ENCODE measurements at regions not wholly inside any gene's neighbourhood (a gene's known extent, or its start where the extent isn't known, plus 50 kb on each side); places are given as distances from the start of the nearest gene placed in this dataset.

DNA sequence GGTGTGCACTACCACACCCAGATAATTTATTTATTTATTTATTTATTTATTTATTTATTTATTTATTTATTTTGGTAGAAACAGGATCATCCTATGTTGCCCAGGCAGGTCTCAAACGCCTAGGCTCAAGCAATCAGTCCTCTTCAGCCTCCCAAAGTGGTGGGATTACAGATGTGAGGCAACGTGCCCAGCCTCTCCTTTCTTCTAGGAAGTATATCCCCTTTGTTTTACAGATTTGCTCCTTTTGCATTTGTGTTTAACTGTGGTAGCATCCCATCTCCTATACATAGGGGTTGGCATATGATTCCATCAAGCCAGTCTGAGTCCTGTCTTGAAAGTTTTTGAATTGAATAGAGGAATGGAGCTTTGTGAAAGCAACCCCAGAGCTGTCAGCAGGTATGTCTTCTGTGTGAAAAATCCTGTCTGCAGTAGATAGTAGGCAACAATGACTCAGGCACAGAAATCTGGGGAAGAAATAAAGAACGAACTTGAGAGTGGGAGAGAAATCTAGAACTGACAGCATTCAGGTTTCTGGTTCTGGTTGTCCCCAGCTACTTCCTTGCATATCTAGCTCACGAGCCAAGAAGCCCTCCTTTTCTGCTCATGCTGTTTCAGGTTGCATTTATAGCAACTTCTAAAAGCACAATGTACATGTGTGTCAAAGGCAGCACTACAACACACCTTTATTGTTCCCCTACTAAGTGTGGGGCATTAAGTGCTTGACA, 113.7 kb upstream of the LSM6 start:
- Histone ChIP-seq H3K4me3 (no peak overlapping the region), H3K27ac (no peak overlapping the region), H3K9me3 (no peaks in the 10 kb centered on the region), H3K36me3 (no peaks in the 10 kb centered on the region), H3K27me3 (no peaks in the 10 kb centered on the region), H3K4me1 (no peaks in the 10 kb centered on the region)
- TF ChIP-seq, protein P1, sequence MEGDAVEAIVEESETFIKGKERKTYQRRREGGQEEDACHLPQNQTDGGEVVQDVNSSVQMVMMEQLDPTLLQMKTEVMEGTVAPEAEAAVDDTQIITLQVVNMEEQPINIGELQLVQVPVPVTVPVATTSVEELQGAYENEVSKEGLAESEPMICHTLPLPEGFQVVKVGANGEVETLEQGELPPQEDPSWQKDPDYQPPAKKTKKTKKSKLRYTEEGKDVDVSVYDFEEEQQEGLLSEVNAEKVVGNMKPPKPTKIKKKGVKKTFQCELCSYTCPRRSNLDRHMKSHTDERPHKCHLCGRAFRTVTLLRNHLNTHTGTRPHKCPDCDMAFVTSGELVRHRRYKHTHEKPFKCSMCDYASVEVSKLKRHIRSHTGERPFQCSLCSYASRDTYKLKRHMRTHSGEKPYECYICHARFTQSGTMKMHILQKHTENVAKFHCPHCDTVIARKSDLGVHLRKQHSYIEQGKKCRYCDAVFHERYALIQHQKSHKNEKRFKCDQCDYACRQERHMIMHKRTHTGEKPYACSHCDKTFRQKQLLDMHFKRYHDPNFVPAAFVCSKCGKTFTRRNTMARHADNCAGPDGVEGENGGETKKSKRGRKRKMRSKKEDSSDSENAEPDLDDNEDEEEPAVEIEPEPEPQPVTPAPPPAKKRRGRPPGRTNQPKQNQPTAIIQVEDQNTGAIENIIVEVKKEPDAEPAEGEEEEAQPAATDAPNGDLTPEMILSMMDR (IDR thresholded peaks at IDR 0.05): no peak
- intact Hi-C loops (cut with DNase I; ENCODE audit: low total_unique reads): no loop called here
- no peak for DNase-seq

DNA sequence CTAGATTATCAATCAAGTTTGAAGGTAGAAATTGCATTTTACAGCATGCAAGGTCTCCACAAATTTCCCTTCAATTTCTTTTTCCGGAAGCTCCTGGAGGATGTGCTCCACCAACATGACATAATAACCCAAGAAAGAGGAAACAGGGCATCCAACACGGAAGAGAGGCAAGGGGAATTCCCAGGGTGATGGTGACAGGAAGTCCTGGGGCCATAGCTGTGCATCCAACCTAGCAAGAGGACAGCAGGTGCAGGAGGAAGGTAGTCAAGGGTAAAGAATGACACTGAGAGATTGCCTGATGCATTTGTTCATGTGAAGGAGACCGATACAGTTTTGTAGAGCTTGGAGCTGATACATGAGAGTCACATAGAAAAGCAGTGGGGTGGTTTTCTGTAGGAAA, 115.7 kb upstream of the LSM6 start:
- intact Hi-C loops (cut with DNase I; ENCODE audit: low total_unique reads): no loop called here
- Histone ChIP-seq H3K36me3 (no peaks in the 10 kb centered on the region), H3K27ac (no peak overlapping the region), H3K4me3 (no peak overlapping the region), H3K9me3 (no peaks in the 10 kb centered on the region), H3K4me1 (no peaks in the 10 kb centered on the region), H3K27me3 (no peaks in the 10 kb centered on the region)
- TF ChIP-seq, protein P1 (IDR thresholded peaks at IDR 0.05): no peak
- no peak for DNase-seq

DNA sequence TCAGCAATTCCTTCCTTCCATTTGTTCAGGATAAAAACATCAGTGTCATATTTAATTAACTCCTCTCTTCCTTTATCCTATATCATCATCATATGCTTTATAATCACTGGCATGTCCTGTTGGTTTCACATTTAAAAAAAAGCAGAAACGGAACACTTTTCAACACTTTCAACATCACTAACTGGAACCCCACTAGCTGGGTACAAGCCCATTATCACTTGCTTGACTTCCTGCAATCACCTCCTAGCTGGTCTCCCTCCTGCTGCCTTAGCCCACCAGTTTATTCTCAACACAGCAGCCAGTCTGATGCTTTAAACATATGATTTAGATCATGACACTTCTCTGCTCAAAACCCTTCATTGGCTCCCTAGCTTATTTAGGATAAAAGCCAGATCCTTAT, 116.4 kb upstream of the LSM6 start:
- Histone ChIP-seq H3K27me3 (no peaks in the 10 kb centered on the region), H3K4me3 (no peak overlapping the region), H3K9me3 (no peaks in the 10 kb centered on the region), H3K36me3 (no peaks in the 10 kb centered on the region), H3K27ac (no peak overlapping the region), H3K4me1 (no peaks in the 10 kb centered on the region)
- no peak for DNase-seq
- TF ChIP-seq, protein P1 (IDR thresholded peaks at IDR 0.05): no peak
- intact Hi-C loops (cut with DNase I; ENCODE audit: low total_unique reads): no loop called here

DNA sequence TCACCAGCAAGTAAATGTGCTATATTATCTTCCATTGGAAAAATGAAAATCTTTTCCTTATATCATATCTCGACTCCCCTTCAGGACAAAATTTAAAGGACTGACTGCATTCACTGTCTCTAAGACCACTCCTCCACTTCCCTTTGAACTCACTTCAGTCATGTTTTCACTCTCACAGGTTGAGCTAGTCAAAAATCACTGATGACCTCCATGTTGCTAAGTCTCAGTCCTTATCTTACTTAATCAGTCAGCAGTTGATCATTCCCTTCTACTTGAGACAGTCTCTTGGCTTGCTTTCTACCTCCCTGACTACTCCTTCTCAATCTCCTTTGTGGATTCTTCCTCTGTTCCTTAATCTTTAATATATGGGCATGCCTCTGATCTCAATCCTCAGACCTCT, 117.0 kb upstream of the LSM6 start:
- Histone ChIP-seq H3K27ac (no peak overlapping the region), H3K36me3 (no peaks in the 10 kb centered on the region), H3K4me1 (no peaks in the 10 kb centered on the region), H3K4me3 (no peak overlapping the region), H3K9me3 (no peaks in the 10 kb centered on the region), H3K27me3 (no peaks in the 10 kb centered on the region)
- TF ChIP-seq, protein P1 (IDR thresholded peaks at IDR 0.05): no peak
- DNase-seq: no peak
- intact Hi-C loops (cut with DNase I; ENCODE audit: low total_unique reads): no loop called here

DNA sequence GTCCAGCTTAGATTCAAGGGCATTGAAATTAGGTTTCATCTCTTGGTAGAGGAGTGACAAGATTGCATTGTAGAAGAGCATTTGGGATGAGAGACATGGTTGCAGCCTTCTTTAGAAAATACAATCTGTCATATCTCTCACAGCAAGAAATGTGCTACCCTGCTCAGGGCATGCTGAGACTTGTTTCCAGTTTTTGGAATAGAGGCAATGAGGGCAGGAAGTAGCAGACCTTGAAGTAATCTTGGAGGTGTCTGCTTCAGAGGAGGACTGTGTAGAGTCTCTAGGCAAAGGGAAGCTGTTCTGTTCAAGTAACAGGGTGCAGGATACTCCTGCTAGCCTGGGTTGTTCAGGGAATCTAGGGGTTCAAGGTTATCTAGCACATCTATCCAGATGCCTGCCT, 116.1 kb upstream of the ZNF827 start:
- H3K27me3 ChIP-seq: no peaks in the 10 kb centered on the region
- intact Hi-C loops (cut with DNase I; ENCODE audit: low total_unique reads): no loop called here
- H3K9me3 ChIP-seq: no peaks in the 10 kb centered on the region
- DNase-seq: no peak
- TF ChIP-seq, protein P1 (IDR thresholded peaks at IDR 0.05): no peak
- H3K4me1 ChIP-seq: peaks cover 0 to 22% (median 4%) of the 10 kb centered on the region in 4 donors
- H3K27ac ChIP-seq: no peak overlapping the region
- no peak overlapping the region for H3K4me3 ChIP-seq
- H3K36me3 ChIP-seq: no peaks in the 10 kb centered on the region

DNA sequence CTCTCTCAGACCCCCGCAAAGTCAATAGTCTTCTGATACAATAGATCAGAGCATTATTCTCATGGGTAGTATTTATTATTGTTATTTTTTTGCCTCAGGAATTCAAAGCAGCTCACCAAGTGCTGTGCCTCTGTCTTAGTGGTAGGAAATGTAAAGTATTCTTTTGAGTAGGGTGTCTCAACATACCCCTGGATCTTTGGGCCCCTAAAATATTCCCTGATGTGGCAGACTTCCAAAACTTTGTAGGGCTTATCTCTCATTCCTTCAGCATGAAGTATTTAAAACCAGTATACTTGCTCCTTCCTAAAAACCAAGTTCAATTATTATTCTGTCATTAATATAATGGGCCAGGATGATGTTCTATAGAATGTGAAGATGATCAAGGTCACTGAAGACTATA, 115.3 kb upstream of the ZNF827 start:
- DNase-seq: no peak
- H3K4me3 ChIP-seq: no peak overlapping the region
- H3K27me3 ChIP-seq: no peaks in the 10 kb centered on the region
- peaks cover 0 to 22% (median 4%) of the 10 kb centered on the region in 4 donors for H3K4me1 ChIP-seq
- H3K36me3 ChIP-seq: no peaks in the 10 kb centered on the region
- no peaks in the 10 kb centered on the region for H3K9me3 ChIP-seq
- H3K27ac ChIP-seq: no peak overlapping the region
- intact Hi-C loops (cut with DNase I; ENCODE audit: low total_unique reads): no loop called here
- TF ChIP-seq, protein P1 (IDR thresholded peaks at IDR 0.05): no peak
